Activated CD8-positive, alpha-beta T cell treated with anti-CD3 and anti-CD28 coated beads for 36 hours (primary cell): ENCODE measurements at regions not wholly inside any gene's neighbourhood (a gene's known extent, or its start where the extent isn't known, plus 50 kb on each side); places are given as distances from the start of the nearest gene placed in this dataset.

ENCODE experiments used
- ATAC-seq: fragments of 200-7000 bp; cut with Tn5 transposase; one replicate; pipeline ENCODE4 v1.10.0; 2021; ENCODE audit warnings: mild to moderate bottlenecking, moderate library complexity
- CTCF ChIA-PET: fragments of 350-600 bp; sonication (Branson Sonifier 250); formaldehyde crosslinking; loops from one replicate; lab custom pipeline; 2021; ENCODE audit warnings: antibody characterized with exemption; lab: Charles Lee
- POLR2A ChIA-PET: fragments of 350-600 bp; sonication (Branson Sonifier 250); formaldehyde crosslinking; loops from one replicate; lab custom pipeline; 2021; ENCODE audit warnings: antibody characterized with exemption; lab: Charles Lee
- DNase-seq: peaks from one replicate; pipeline ENCODE4 v3.0.0-alpha.2; 2020
- H3K27ac Mint-ChIP-seq: one replicate; pipeline ENCODE4 v1.8.0; 2021; ENCODE audit warnings: mild to moderate bottlenecking, mixed read lengths
- H3K27me3 Mint-ChIP-seq: one replicate; pipeline ENCODE4 v1.8.0; 2021; ENCODE audit warnings: mixed read lengths
- H3K36me3 Mint-ChIP-seq: one replicate; pipeline ENCODE4 v1.8.0; 2021; ENCODE audit warnings: low read depth, mixed read lengths
- H3K4me1 Mint-ChIP-seq: one replicate; pipeline ENCODE4 v1.8.0; 2021; ENCODE audit warnings: low read depth, mixed read lengths
- H3K4me3 Mint-ChIP-seq: one replicate; pipeline ENCODE4 v1.8.0; 2021; ENCODE audit warnings: mild to moderate bottlenecking, moderate library complexity, mixed read lengths
- H3K9me3 Mint-ChIP-seq: one replicate; pipeline ENCODE4 v1.8.0; 2021; ENCODE audit warnings: mixed read lengths
- CTCF ChIP-seq: fragments of 200-600 bp; IDR thresholded peaks from one replicate; pipeline ENCODE4 v1.8.0; 2022; ENCODE audit warnings: antibody characterized with exemption, mild to moderate bottlenecking
- intact Hi-C: fragments of 100-400 bp; cut with micrococcal nuclease; formaldehyde crosslinking; loops from one replicate; pipeline ENCODE4 v1.10.0; 2022

GRCh38 chrX:20513185-20513584 lies 246.5 kb upstream of the RPS6KA3 start:
- intact Hi-C loops = no loop called here
- Mint-ChIP-seq H3K4me1 (peaks cover 38% of the 10 kb centered on the region), H3K9me3 (peaks cover 7% of the 10 kb centered on the region), H3K27ac (no peak overlapping the region), H3K27me3 (peaks cover 5% of the 10 kb centered on the region), H3K36me3 (peaks cover 6% of the 10 kb centered on the region), H3K4me3 (no peak overlapping the region)
- ATAC-seq = no peak
- DNase-seq = no peak
- CTCF ChIA-PET = interaction anchor here (1.1 kb wide), 1 partner anchor 14 kb away, joined by 4 read pairs; no protein-coding TSS in a partner anchor
- POLR2A ChIA-PET = interaction anchor here (0.8 kb wide), 1 partner anchor 159 kb away, joined by 3 read pairs; no protein-coding TSS in a partner anchor
- TF ChIP-seq CTCF = no peak

DNA sequence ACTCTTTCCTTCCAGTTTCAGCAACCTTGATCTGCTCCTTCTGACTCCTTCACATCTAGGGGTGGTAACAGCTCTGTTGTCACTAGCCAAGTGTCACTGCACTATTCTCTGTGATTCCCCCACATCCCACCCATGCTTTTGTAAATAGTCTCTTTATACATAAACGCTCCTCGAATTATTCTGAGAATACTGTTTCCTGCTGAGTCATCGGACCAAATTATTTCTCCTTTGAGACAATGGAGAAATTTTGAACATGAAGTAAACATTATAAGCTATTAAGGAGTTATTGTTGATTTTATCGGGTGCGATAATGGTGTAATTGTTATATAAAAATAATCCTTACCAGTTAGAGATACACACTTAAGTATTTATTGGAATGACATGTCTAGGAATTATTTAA lies 245.1 kb upstream of the RPS6KA3 start:
- DNase-seq (no peak), ATAC-seq (no peak)
- intact Hi-C loops = no loop called here
- H3K4me3 Mint-ChIP-seq = no peak overlapping the region
- peaks cover 2% of the 10 kb centered on the region for H3K27me3 Mint-ChIP-seq
- peaks cover 35% of the 10 kb centered on the region for H3K4me1 Mint-ChIP-seq
- no peak overlapping the region for H3K27ac Mint-ChIP-seq
- no peak for TF ChIP-seq CTCF
- H3K36me3 Mint-ChIP-seq = peaks cover 6% of the 10 kb centered on the region
- CTCF ChIA-PET = no interaction called here
- POLR2A ChIA-PET = no interaction called here
- peaks cover 7% of the 10 kb centered on the region for H3K9me3 Mint-ChIP-seq

DNA sequence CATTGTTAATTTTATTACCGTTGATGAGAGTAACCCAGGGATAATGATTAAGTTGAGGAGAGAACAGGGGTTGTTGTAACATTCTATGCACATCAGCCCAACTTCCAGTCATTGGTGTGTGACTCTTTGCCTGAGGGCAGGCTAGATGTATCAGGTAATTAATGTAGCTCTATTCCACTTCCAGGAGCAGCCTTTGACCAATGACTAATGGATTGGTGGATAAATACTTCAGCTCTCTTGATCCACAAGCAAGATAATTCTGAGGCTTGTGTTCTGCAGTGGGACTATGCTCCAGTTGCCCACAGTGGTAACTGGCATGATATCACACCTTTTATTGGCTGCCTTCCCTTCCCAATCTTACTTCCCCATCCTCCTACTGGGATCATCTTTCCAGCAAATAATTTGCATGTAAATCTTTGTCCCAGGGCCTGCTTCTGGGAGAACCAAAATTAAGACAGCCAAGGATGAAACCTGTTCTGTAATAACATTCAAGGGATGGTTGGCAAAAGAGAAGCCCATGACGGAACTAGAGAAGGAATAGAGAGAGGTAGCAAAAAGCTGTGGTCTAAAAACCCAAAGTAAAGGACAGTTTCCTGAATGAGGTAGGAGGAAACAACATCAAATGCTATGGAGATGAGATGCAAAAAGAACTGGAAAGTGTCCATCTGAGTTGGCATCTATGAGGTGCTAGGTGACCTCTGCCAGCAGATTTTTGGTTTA lies 241.4 kb upstream of the RPS6KA3 start:
- POLR2A ChIA-PET = interaction anchor here (1.1 kb wide), 1 partner anchor 8 kb away, joined by 3 read pairs; no protein-coding TSS in a partner anchor
- Mint-ChIP-seq H3K27ac (no peak overlapping the region), H3K4me1 (peaks cover 8% of the 10 kb centered on the region), H3K36me3 (no peaks in the 10 kb centered on the region), H3K4me3 (no peak overlapping the region), H3K27me3 (peaks cover 2% of the 10 kb centered on the region), H3K9me3 (no peaks in the 10 kb centered on the region)
- ATAC-seq (no peak), DNase-seq (no peak)
- CTCF ChIA-PET = interaction anchor here (1.0 to 1.8 kb wide), 2 partner anchors 8 to 21 kb away, joined by 3 to 6 read pairs; no protein-coding TSS in a partner anchor
- intact Hi-C loops = no loop called here
- no peak for TF ChIP-seq CTCF

GRCh38 chrX:20506739-20507138 lies 240.0 kb upstream of the RPS6KA3 start:
- H3K4me3 Mint-ChIP-seq = no peak overlapping the region
- no peaks in the 10 kb centered on the region for H3K9me3 Mint-ChIP-seq
- no peak overlapping the region for H3K27ac Mint-ChIP-seq
- H3K4me1 Mint-ChIP-seq = peaks cover 7% of the 10 kb centered on the region
- DNase-seq = no peak
- CTCF ChIA-PET = interaction anchor here (1.8 kb wide), 1 partner anchor 23 kb away, joined by 6 read pairs; no protein-coding TSS in a partner anchor
- no peak for ATAC-seq
- TF ChIP-seq CTCF = no peak
- no peaks in the 10 kb centered on the region for H3K36me3 Mint-ChIP-seq
- intact Hi-C loops = no loop called here
- peaks cover 2% of the 10 kb centered on the region for H3K27me3 Mint-ChIP-seq
- POLR2A ChIA-PET = no interaction called here

GRCh38 chrX:20500949-20501348 lies 234.2 kb upstream of the RPS6KA3 start:
- no peak for TF ChIP-seq CTCF
- Mint-ChIP-seq H3K36me3 (no peaks in the 10 kb centered on the region), H3K27me3 (peaks cover 2% of the 10 kb centered on the region), H3K27ac (no peak overlapping the region), H3K4me3 (no peak overlapping the region), H3K4me1 (peaks cover 15% of the 10 kb centered on the region), H3K9me3 (no peaks in the 10 kb centered on the region)
- ATAC-seq (no peak), DNase-seq (no peak)
- CTCF ChIA-PET = no interaction called here
- intact Hi-C loops = no loop called here
- POLR2A ChIA-PET = no interaction called here
